NB4 (cell line): ENCODE measurements at regions not wholly inside any gene's neighbourhood (a gene's known extent, or its start where the extent isn't known, plus 50 kb on each side); places are given as distances from the start of the nearest gene placed in this dataset.

Experiments
- CTCF ChIP-seq: IDR thresholded peaks from one replicate; pipeline ENCODE4 v1.5.1; 2012; ENCODE audit warnings: low read depth, low read length
- MAX ChIP-seq: IDR thresholded peaks from 2 replicates; pipeline ENCODE4 v1.6.1; 2011; ENCODE audit warnings: low read depth, low read length
- MYC ChIP-seq: IDR thresholded peaks from 2 replicates; pipeline ENCODE4 v1.6.1; 2011; ENCODE audit warnings: low read depth, low read length
- POLR2A ChIP-seq: IDR thresholded peaks from 2 replicates; pipeline ENCODE4 v1.6.1; 2011; ENCODE audit warnings: mild to moderate bottlenecking; ENCODE audit not compliant: insufficient read length; ENCODE audit errors: extremely low read depth

DNA sequence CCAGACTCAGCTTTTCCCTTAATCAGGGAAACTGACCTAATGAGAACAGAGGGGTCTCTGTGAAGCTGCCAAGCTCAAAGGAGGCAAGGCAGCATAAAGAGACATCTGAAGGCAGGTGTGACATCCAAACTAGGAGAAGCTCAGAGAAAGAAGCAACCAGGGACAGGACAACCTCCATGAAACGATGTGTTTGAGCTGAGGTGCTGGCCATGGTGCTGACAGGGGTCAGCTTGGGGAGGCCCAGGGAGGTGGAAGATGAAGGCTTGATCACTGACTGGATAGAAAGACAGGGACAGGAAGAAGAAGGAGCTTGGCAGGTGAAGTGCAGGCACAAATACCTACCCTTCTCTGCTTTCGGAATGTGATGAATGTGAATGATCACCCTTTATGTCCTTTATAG, 179.5 kb upstream of the NSMCE3 start:
- TF ChIP-seq CTCF (no peak), POLR2A (no peak), MYC (no peak), MAX (no peak)
